Tibial artery (tissue), 4 donors: ENCODE measurements at regions not wholly inside any gene's neighbourhood (a gene's known extent, or its start where the extent isn't known, plus 50 kb on each side); places are given as distances from the start of the nearest gene placed in this dataset.

Experiments
- DNase-seq, 2 donors: peaks; one replicate each; pipeline ENCODE4 v3.0.0-alpha.2; 2019
- H3K27ac ChIP-seq, 2 donors: fragments of 200-600 bp; sonication (generic) in 1 of 2; 1 replicate in 1 of 2; 2 replicates in 1 of 2; pipeline ENCODE4 v1.5.1; 2018 to 2019; ENCODE audit warnings: mild to moderate bottlenecking in 1 of 2
- H3K27me3 ChIP-seq, 2 donors: fragments of 200-600 bp; sonication (generic) in 1 of 2; one replicate each; pipeline versions ENCODE4 v1.5.1 to v1.6.0; 2016 to 2019
- H3K36me3 ChIP-seq, 3 donors: fragments of 200-600 bp; sonication (generic) in 2 of 3; one replicate each; pipeline ENCODE4 v1.5.1; 2016 to 2019; ENCODE audit warnings: mild to moderate bottlenecking in 2 of 3
- H3K4me1 ChIP-seq, 4 donors: fragments of 200-600 bp; sonication (generic) in 2 of 4; 1 replicate in 3 of 4; 2 replicates in 1 of 4; pipeline ENCODE4 v1.5.1; 2016 to 2019
- H3K4me3 ChIP-seq, 2 donors: fragments of 200-600 bp; sonication (generic) in 1 of 2; 1 replicate in 1 of 2; 2 replicates in 1 of 2; pipeline ENCODE4 v1.5.1; 2018 to 2019; ENCODE audit warnings: mild to moderate bottlenecking in 2 of 2
- H3K9me3 ChIP-seq, 3 donors: fragments of 200-600 bp; sonication (generic) in 1 of 3; one replicate each; pipeline ENCODE4 v1.5.1; 2016 to 2019
- CTCF ChIP-seq, 2 experiments: fragments of 200-600 bp in 1 of 2; fragments of 450-650 bp in 1 of 2; IDR thresholded peaks; one replicate each; pipeline ENCODE4 v1.5.1; 2017 to 2019; ENCODE audit warnings: antibody characterized with exemption in 2 of 2, mild to moderate bottlenecking in 1 of 2, moderate library complexity in 1 of 2
- intact Hi-C: fragments of 100-400 bp; cut with DNase I; formaldehyde crosslinking; loops from one replicate; pipeline ENCODE4 v1.15.0; 2023; ENCODE audit warnings: low total_unique reads

- peaks cover 0 to 64% of the 10 kb centered on the region in 2 donors for H3K27me3 ChIP-seq
- H3K27ac ChIP-seq, result no peak overlapping the region
- H3K4me3 ChIP-seq, result no peak overlapping the region
- intact Hi-C loops, result no loop called here
- peak in 1 of 2 donors; percentile 23 for DNase-seq
- no peaks in the 10 kb centered on the region for H3K9me3 ChIP-seq
- H3K4me1 ChIP-seq, result no peaks in the 10 kb centered on the region
- no peaks in the 10 kb centered on the region for H3K36me3 ChIP-seq
- no peak for TF ChIP-seq CTCF (IDR thresholded peaks at IDR 0.05)
These were observed 50.3 kb upstream of the ATP11A start for GRCh38 chr13:112639521-112639920.

GRCh38 chr13:112638919-112639318 is 50.9 kb upstream of the ATP11A start:
- Histone ChIP-seq H3K36me3 (no peaks in the 10 kb centered on the region), H3K27me3 (peaks cover 0 to 67% of the 10 kb centered on the region in 2 donors), H3K27ac (no peak overlapping the region), H3K4me3 (no peak overlapping the region), H3K9me3 (no peaks in the 10 kb centered on the region), H3K4me1 (no peaks in the 10 kb centered on the region)
- TF ChIP-seq CTCF (IDR thresholded peaks at IDR 0.05), result no peak
- DNase-seq, result peak in 1 of 2 donors; percentile 1
- intact Hi-C loops, result no loop called here

- peaks cover 0 to 67% of the 10 kb centered on the region in 2 donors for H3K27me3 ChIP-seq
- no peak overlapping the region for H3K4me3 ChIP-seq
- intact Hi-C loops, result no loop called here
- TF ChIP-seq CTCF (IDR thresholded peaks at IDR 0.05), result no peak
- H3K9me3 ChIP-seq, result no peaks in the 10 kb centered on the region
- H3K27ac ChIP-seq, result no peak overlapping the region
- H3K4me1 ChIP-seq, result no peaks in the 10 kb centered on the region
- no peaks in the 10 kb centered on the region for H3K36me3 ChIP-seq
- DNase-seq, result no peak
These were observed 50.3 kb upstream of the TUBGCP3 start for GRCh38 chr13:112638157-112638750.
